ENCODE measurements at regions not wholly inside any gene's neighbourhood (a gene's known extent, or its start where the extent isn't known, plus 50 kb on each side); places are given as distances from the start of the nearest gene placed in this dataset.
"Not testable (repeated sequence)": the region's sequence is repeated elsewhere in the genome, so short reads cannot be mapped to it uniquely, and the experiment has no call there.

DNA sequence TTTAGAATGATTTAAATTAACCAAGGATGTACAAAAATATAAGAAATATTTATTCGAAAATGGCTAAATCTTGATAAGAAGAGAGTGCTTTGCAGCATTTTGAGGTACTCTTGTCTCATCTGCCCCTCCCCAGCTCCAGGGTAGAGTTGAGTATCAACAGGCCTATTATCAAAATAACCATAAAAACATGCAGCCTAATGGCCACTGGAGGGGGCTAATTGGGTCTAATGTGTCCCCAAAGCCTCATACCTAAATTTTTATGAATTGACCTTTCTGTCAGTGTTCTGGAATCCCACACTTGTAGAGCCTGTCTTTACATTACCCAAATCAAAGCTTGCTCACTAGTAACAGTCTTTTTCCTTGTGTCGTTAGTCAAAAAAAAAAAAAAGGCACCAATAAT lies 544.9 kb upstream of the CPXCR1 start:
- TF ChIP-seq, protein P1, sequence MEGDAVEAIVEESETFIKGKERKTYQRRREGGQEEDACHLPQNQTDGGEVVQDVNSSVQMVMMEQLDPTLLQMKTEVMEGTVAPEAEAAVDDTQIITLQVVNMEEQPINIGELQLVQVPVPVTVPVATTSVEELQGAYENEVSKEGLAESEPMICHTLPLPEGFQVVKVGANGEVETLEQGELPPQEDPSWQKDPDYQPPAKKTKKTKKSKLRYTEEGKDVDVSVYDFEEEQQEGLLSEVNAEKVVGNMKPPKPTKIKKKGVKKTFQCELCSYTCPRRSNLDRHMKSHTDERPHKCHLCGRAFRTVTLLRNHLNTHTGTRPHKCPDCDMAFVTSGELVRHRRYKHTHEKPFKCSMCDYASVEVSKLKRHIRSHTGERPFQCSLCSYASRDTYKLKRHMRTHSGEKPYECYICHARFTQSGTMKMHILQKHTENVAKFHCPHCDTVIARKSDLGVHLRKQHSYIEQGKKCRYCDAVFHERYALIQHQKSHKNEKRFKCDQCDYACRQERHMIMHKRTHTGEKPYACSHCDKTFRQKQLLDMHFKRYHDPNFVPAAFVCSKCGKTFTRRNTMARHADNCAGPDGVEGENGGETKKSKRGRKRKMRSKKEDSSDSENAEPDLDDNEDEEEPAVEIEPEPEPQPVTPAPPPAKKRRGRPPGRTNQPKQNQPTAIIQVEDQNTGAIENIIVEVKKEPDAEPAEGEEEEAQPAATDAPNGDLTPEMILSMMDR (conservative IDR thresholded peaks at IDR 0.05; ENCODE audit: low read depth, low read length), result no peak
- no peak overlapping the region for H3K4me3 ChIP-seq (ENCODE audit: low read depth, low read length)

DNA sequence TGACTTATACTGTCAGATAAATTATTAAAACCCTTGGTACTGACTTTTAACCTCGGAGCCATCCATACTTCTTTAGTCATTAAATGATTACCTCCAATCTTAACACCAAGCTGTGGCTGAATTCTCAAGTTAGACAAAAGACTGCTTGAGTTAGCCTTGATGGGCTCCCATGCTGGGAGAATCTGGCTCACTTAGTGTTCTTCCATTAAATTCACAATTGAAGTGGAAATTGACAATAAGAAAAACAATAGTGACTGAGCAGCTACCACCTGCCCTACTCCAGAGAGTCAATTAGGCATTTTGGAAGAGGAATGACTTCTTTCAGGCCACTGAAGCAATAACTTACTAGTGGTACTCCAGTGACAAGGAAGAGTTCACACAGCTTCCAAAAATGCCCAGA lies 503.0 kb upstream of the CPXCR1 start:
- no peak for DNase-seq (ENCODE audit: low read depth)
- no peak overlapping the region for H3K4me3 ChIP-seq (ENCODE audit: low read depth, low read length)
- TF ChIP-seq, protein P1 (conservative IDR thresholded peaks at IDR 0.05; ENCODE audit: low read depth, low read length), result no peak

More for the DNA sequence above, 544.9 kb upstream of the CPXCR1 start:
- DNase-seq (ENCODE audit: low read depth), result no peak

DNA sequence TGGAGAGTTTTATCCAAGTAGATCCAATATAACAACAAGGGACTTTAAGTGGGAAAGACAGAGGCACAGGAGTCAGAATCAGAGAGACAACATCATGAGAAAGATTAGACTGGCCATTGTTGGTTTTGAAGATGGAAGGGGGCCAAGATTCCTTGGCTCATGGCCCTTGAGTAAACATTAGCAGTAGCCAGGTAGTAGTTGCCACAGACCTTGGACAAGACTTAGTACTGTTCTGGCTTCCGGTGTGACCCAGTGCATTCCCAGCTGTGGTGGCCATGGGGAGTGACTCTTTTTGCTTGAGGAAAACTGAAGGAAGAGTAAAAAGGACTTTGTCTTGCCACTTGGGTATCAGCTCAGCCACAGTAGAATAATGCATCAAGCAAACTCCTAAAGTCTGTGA lies 462.2 kb upstream of the CPXCR1 start:
- TF ChIP-seq, protein P1 (conservative IDR thresholded peaks at IDR 0.05; ENCODE audit: low read depth, low read length), result no peak
- no peak for DNase-seq (ENCODE audit: low read depth)
- H3K4me3 ChIP-seq (ENCODE audit: low read depth, low read length), result no peak overlapping the region

DNA sequence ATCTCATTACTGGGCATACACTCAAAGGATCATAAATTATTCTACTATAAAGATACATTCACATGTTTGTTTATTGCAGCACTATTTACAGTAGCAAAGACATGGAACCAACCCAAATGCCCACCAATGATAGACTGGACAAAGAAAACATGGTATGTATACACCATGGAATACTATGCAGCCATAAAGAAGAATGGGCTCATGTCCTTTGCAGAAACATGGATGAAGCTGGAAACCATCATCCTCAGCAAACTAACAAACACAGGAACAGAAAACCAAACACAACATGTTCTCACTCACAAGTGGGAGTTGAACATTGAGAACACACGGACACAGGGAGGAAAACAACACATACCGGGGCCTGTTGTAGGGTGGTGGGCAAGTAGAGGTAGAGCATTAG lies 433.1 kb upstream of the CPXCR1 start:
- H3K4me3 ChIP-seq (ENCODE audit: low read depth, low read length); DNase-seq (ENCODE audit: low read depth): not testable (repeated sequence)

DNA sequence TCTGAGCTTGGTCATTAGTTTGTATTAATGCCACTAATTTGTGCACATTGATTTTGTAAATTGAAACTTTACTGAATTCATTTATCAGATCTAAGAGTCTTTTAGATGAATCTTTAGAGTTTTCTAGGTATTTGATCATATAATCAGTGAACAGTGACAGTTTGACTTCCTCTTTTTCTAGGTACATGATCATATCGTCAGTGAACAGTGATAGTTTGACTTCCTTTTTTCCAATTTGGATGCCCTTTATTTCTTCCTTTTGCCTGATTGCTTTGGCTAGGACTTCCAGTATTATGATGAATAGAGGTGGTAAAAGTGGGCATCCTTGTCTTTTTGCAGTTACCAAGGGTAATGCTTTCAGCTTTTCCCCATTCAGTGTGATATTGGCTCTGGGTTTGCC lies 421.4 kb upstream of the CPXCR1 start:
- DNase-seq (ENCODE audit: low read depth), result no peak
- TF ChIP-seq, protein P1 (conservative IDR thresholded peaks at IDR 0.05; ENCODE audit: low read depth, low read length), result no peak
- H3K4me3 ChIP-seq (ENCODE audit: low read depth, low read length), result no peak overlapping the region

DNA sequence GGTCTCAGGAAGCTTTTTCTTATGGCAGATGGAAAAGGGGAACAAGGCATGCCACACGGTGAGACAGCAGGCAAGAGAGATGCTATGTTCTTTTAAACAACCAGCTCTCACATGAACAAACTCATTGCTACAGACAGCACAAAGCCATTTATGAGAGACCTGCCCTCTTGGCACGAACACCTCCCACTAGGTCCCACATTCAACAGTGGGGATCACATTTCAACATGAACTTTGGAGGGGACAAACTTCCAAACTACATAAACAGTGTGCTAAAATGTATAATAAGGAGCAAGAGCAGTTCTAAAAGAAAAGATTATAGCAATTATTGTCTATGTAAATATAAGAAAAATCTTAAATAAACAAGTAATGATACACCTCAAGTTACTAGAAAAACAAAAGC lies 391.8 kb upstream of the CPXCR1 start:
- no peak overlapping the region for H3K4me3 ChIP-seq (ENCODE audit: low read depth, low read length)
- no peak for DNase-seq (ENCODE audit: low read depth)
- TF ChIP-seq, protein P1 (conservative IDR thresholded peaks at IDR 0.05; ENCODE audit: low read depth, low read length), result no peak

DNA sequence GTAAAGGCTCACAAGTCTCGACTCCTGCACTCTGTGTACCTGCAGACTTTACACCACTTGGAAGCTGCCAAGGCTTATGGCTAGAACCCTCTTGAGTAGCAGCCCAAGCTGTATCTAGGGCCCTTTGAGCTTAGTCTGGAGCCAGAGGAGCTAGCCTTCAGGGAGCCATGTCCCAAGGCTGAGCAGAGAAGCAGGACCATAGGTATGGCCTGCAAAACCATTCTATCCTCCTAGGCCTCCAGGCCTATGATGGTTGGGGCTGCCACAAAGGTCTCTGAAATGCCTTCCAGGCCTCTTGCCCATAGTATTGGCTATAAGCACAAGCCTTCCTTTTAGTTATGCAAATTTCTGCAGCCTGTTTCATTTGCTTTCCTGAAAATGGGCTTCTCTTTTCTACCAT lies 380.7 kb upstream of the CPXCR1 start:
- no peak overlapping the region for H3K4me3 ChIP-seq (ENCODE audit: low read depth, low read length)
- TF ChIP-seq, protein P1 (conservative IDR thresholded peaks at IDR 0.05; ENCODE audit: low read depth, low read length), result no peak
- no peak for DNase-seq (ENCODE audit: low read depth)

DNA sequence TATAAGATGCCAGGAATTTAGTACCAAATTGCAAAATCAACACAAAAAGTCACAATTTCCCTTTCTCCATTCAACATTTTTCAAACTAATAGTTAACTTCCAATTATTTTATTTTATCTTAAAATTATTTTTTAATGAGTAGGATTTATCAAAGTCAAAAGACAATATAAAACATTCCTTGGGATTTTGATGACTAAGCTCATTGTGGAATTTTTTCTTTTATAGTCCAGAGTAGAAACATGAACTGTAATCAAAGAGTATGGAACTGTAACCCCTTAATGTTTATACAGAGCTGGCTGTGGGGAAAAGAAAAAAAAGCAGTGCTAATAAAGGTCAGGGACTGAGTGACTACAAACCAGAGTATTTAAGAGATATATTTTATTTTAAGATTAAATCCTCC lies 368.6 kb upstream of the CPXCR1 start:
- TF ChIP-seq, protein P1 (conservative IDR thresholded peaks at IDR 0.05; ENCODE audit: low read depth, low read length), result no peak
- no peak overlapping the region for H3K4me3 ChIP-seq (ENCODE audit: low read depth, low read length)
- DNase-seq (ENCODE audit: low read depth), result no peak
